Keratinocyte (primary cell): ENCODE measurements at regions not wholly inside any gene's neighbourhood (a gene's known extent, or its start where the extent isn't known, plus 50 kb on each side); places are given as distances from the start of the nearest gene placed in this dataset.

Experiments used
- DNase-seq: peaks from one replicate; pipeline ENCODE4 v3.0.0-alpha.2; 2011; ENCODE audit warnings: low read depth, missing footprints, low spot score
- FAIRE-seq: peaks from 2 replicates; lab custom pipeline; 2011; peaks lifted over from hg19 to GRCh38; lab: Jason Lieb, UNC
- H2AFZ ChIP-seq: 2 replicates; pipeline ENCODE4 v1.6.0; 2012; ENCODE audit warnings: low read length, control low read depth, inconsistent platforms; ENCODE audit not compliant: control insufficient read depth
- H3K27ac ChIP-seq: 2 replicates; pipeline ENCODE4 v1.5.1; 2011; ENCODE audit warnings: low read length; ENCODE audit not compliant: control insufficient read depth, insufficient read depth
- H3K27me3 ChIP-seq: 3 replicates; pipeline ENCODE4 v1.6.0; 2011; ENCODE audit warnings: low read length; ENCODE audit not compliant: control insufficient read depth, insufficient read depth; ENCODE audit errors: extremely low read depth
- H3K36me3 ChIP-seq, 2 experiments: 2 replicates in 1 of 2; 3 replicates in 1 of 2; pipeline ENCODE4 v1.5.1; 2011; ENCODE audit warnings: low read length in 2 of 2, mild to moderate bottlenecking in 1 of 2; ENCODE audit not compliant: control insufficient read depth in 2 of 2, insufficient read depth in 2 of 2; ENCODE audit errors: extremely low read depth in 1 of 2
- H3K4me1 ChIP-seq: 3 replicates; pipeline ENCODE4 v1.5.1; 2011; ENCODE audit warnings: low read length; ENCODE audit not compliant: control insufficient read depth, insufficient read depth; ENCODE audit errors: extremely low read depth
- H3K4me2 ChIP-seq: 3 replicates; pipeline ENCODE4 v1.6.0; 2011; ENCODE audit warnings: low read depth, low read length; ENCODE audit not compliant: control insufficient read depth, insufficient read depth; ENCODE audit errors: extremely low read depth
- H3K4me3 ChIP-seq, 3 experiments: fragments of 200-600 bp in 1 of 3; sonication (generic) in 1 of 3; 2 replicates in 2 of 3; 3 replicates in 1 of 3; pipeline ENCODE4 v1.5.1; 2011 to 2016; ENCODE audit warnings: low read length in 3 of 3, mild to moderate bottlenecking in 3 of 3, control low read depth in 2 of 3, inconsistent platforms in 1 of 3, low read depth in 1 of 3, mixed read lengths in 1 of 3, mixed run types in 1 of 3, moderate library complexity in 1 of 3; ENCODE audit not compliant: control insufficient read depth in 2 of 3, insufficient read depth in 2 of 3; ENCODE audit errors: extremely low read depth in 1 of 3
- H3K79me2 ChIP-seq: 2 replicates; pipeline ENCODE4 v1.6.0; 2012; ENCODE audit warnings: low read length; ENCODE audit not compliant: control insufficient read depth, insufficient read depth
- H3K9ac ChIP-seq: 3 replicates; pipeline ENCODE4 v1.6.0; 2011; ENCODE audit warnings: low read length; ENCODE audit not compliant: control insufficient read depth, insufficient read depth; ENCODE audit errors: extremely low read depth
- H3K9me1 ChIP-seq: 3 replicates; pipeline ENCODE4 v1.6.0; 2011; ENCODE audit warnings: low read length; ENCODE audit not compliant: control insufficient read depth, insufficient read depth; ENCODE audit errors: extremely low read depth
- H3K9me3 ChIP-seq: 2 replicates; pipeline ENCODE4 v1.5.1; 2012; ENCODE audit warnings: low read depth, low read length; ENCODE audit not compliant: control insufficient read depth
- H4K20me1 ChIP-seq: 3 replicates; pipeline ENCODE4 v1.6.0; 2011; ENCODE audit warnings: low read length; ENCODE audit not compliant: control insufficient read depth, insufficient read depth; ENCODE audit errors: extremely low read depth
- CTCF ChIP-seq, 3 experiments: IDR thresholded peaks in 1 of 3; conservative IDR thresholded peaks in 1 of 3; optimal IDR thresholded peaks in 1 of 3; 2 replicates in 2 of 3; 3 replicates in 1 of 3; pipeline versions ENCODE3 to v1.5.1; 2011; ENCODE audit warnings: low read length in 3 of 3, mild to moderate bottlenecking in 3 of 3, moderate library complexity in 2 of 3, control low read depth in 1 of 3, inconsistent platforms in 1 of 3; ENCODE audit not compliant: insufficient read depth in 2 of 3; ENCODE audit errors: extremely low read depth in 1 of 3
- EZH2 ChIP-seq: IDR thresholded peaks from one replicate; pipeline ENCODE4 v1.6.1; 2012; ENCODE audit warnings: inconsistent platforms, mild to moderate bottlenecking, low read length, moderate library complexity
- dilution Hi-C: fragments of 300-500 bp; cut with MboI; formaldehyde crosslinking; loops from one replicate; pipeline ENCODE4 v1.7.0; 2020; ENCODE audit warnings: low sequenced_read_pairs; ENCODE audit not compliant: extremely low pct_ligation_motif_present

- Histone ChIP-seq H4K20me1 (peaks cover 2% of the 10 kb centered on the region), H3K9me1 (no peaks in the 10 kb centered on the region), H3K4me2 (no peak overlapping the region), H2AFZ (no peak overlapping the region), H3K9ac (no peak overlapping the region), H3K9me3 (no peaks in the 10 kb centered on the region), H3K4me1 (peaks cover 10% of the 10 kb centered on the region), H3K27me3 (no peaks in the 10 kb centered on the region), H3K27ac (no peak overlapping the region), H3K36me3 (no peaks in the 10 kb centered on the region), H3K4me3 (no peak overlapping the region), H3K79me2 (no peaks in the 10 kb centered on the region)
- dilution Hi-C loops = no loop called here
- no peak for FAIRE-seq
- DNase-seq = no peak
- TF ChIP-seq EZH2 = no peak
Observed at GRCh38 chr13:50401721-50402465, 386.6 kb downstream of the KCNRG start.

GRCh38 chr13:50403311-50403710, 388.1 kb downstream of the KCNRG start:
- H4K20me1 ChIP-seq = peaks cover 2% of the 10 kb centered on the region
- dilution Hi-C loops = no loop called here
- H2AFZ ChIP-seq = no peak overlapping the region
- no peak overlapping the region for H3K4me2 ChIP-seq
- no peak overlapping the region for H3K9ac ChIP-seq
- H3K4me1 ChIP-seq = peaks cover 10% of the 10 kb centered on the region
- H3K36me3 ChIP-seq = no peaks in the 10 kb centered on the region
- TF ChIP-seq EZH2 (no peak), CTCF (optimal IDR thresholded peaks at IDR 0.05 in 1 of 3, IDR thresholded peaks at IDR 0.05 in 1 of 3, conservative IDR thresholded peaks at IDR 0.05 in 1 of 3; ENCODE audit: extremely low read depth in 1 of 3, insufficient read depth in 2 of 3, low read length in 3 of 3) (no peak)
- no peak overlapping the region for H3K27ac ChIP-seq
- DNase-seq = no peak
- no peaks in the 10 kb centered on the region for H3K9me3 ChIP-seq
- FAIRE-seq = no peak
- no peak overlapping the region for H3K4me3 ChIP-seq
- H3K27me3 ChIP-seq = no peaks in the 10 kb centered on the region
- H3K9me1 ChIP-seq = no peaks in the 10 kb centered on the region
- H3K79me2 ChIP-seq = no peaks in the 10 kb centered on the region

GRCh38 chr13:50404116-50404515, 388.9 kb downstream of the KCNRG start:
- dilution Hi-C loops = no loop called here
- H3K9me3 ChIP-seq = no peaks in the 10 kb centered on the region
- H3K27ac ChIP-seq = no peak overlapping the region
- no peaks in the 10 kb centered on the region for H3K79me2 ChIP-seq
- H2AFZ ChIP-seq = no peak overlapping the region
- no peaks in the 10 kb centered on the region for H3K27me3 ChIP-seq
- FAIRE-seq = no peak
- H3K9ac ChIP-seq = no peak overlapping the region
- TF ChIP-seq CTCF (optimal IDR thresholded peaks at IDR 0.05 in 1 of 3, IDR thresholded peaks at IDR 0.05 in 1 of 3, conservative IDR thresholded peaks at IDR 0.05 in 1 of 3; ENCODE audit: extremely low read depth in 1 of 3, insufficient read depth in 2 of 3, low read length in 3 of 3) (no peak), EZH2 (no peak)
- peaks cover 2% of the 10 kb centered on the region for H4K20me1 ChIP-seq
- H3K9me1 ChIP-seq = no peaks in the 10 kb centered on the region
- no peak for DNase-seq
- no peak overlapping the region for H3K4me2 ChIP-seq
- no peak overlapping the region for H3K4me3 ChIP-seq
- H3K4me1 ChIP-seq = peaks cover 10% of the 10 kb centered on the region
- no peaks in the 10 kb centered on the region for H3K36me3 ChIP-seq
